WTC11 (cell line): ENCODE measurements at regions not wholly inside any gene's neighbourhood (a gene's known extent, or its start where the extent isn't known, plus 50 kb on each side); places are given as distances from the start of the nearest gene placed in this dataset.
"Not testable (repeated sequence)": the region's sequence is repeated elsewhere in the genome, so short reads cannot be mapped to it uniquely, and the experiment has no call there.

ENCODE experiments used
- ATAC-seq: fragments of 200-7000 bp; cut with Tn5 transposase; 2 replicates; pipeline ENCODE4 v1.10.0; 2021; ENCODE audit warnings: mild to moderate bottlenecking, moderate library complexity
- CTCF ChIA-PET: fragments of 300-600 bp; sonication (Branson Sonifier 250); formaldehyde crosslinking; loops from one replicate; lab custom pipeline; 2021; ENCODE audit warnings: antibody characterized with exemption; lab: Charles Lee
- POLR2A ChIA-PET: fragments of 350-600 bp; sonication (Branson Sonifier 250); formaldehyde crosslinking; loops from one replicate; lab custom pipeline; 2021; ENCODE audit warnings: antibody characterized with exemption; lab: Charles Lee
- DNase-seq: peaks from one replicate; pipeline ENCODE4 v3.0.0; 2021; ENCODE audit warnings: low spot score
- H3K27ac Mint-ChIP-seq: 2 replicates; pipeline ENCODE4 v1.8.0; 2021; ENCODE audit warnings: mixed read lengths
- H3K27me3 Mint-ChIP-seq: 2 replicates; pipeline ENCODE4 v1.8.0; 2021; ENCODE audit warnings: low read depth, mild to moderate bottlenecking, moderate library complexity, mixed read lengths
- H3K36me3 Mint-ChIP-seq: 2 replicates; pipeline ENCODE4 v1.8.0; 2021; ENCODE audit warnings: mixed read lengths
- H3K4me1 Mint-ChIP-seq: 2 replicates; pipeline ENCODE4 v1.8.0; 2022; ENCODE audit warnings: mixed read lengths
- H3K4me3 Mint-ChIP-seq: 2 replicates; pipeline ENCODE4 v1.8.0; 2021; ENCODE audit warnings: mild to moderate bottlenecking, moderate library complexity, mixed read lengths
- H3K9me3 Mint-ChIP-seq: 2 replicates; pipeline ENCODE4 v1.8.0; 2021; ENCODE audit warnings: mixed read lengths
- CREB1 ChIP-seq: sonication (generic); formaldehyde crosslinking; IDR thresholded peaks from 2 replicates; pipeline ENCODE4 v1.8.0; 2023; ENCODE audit warnings: mild to moderate bottlenecking, missing genetic modification reagents
- CREM ChIP-seq: sonication (generic); formaldehyde crosslinking; IDR thresholded peaks from 2 replicates; pipeline ENCODE4 v1.8.1; 2022; ENCODE audit warnings: mild to moderate bottlenecking, missing genetic modification reagents, moderate library complexity
- ETV6 ChIP-seq: sonication (generic); formaldehyde crosslinking; IDR thresholded peaks from 2 replicates; pipeline ENCODE4 v1.8.1; 2022; ENCODE audit warnings: mild to moderate bottlenecking, missing genetic modification reagents
- GRHL2 ChIP-seq: fragments of 250-450 bp; sonication (Bioruptor Pico); IDR thresholded peaks from 2 replicates; pipeline ENCODE4 v1.8.0; 2022; ENCODE audit warnings: mild to moderate bottlenecking, moderate library complexity; ENCODE audit not compliant: insufficient replicate concordance, severe bottlenecking
- IRF1 ChIP-seq: sonication (generic); formaldehyde crosslinking; IDR thresholded peaks from 2 replicates; pipeline ENCODE4 v1.8.0; 2023; ENCODE audit warnings: missing genetic modification reagents
- KAT7 ChIP-seq: sonication (generic); formaldehyde crosslinking; IDR thresholded peaks from 2 replicates; pipeline ENCODE4 v1.8.1; 2023; ENCODE audit warnings: missing genetic modification reagents, mild to moderate bottlenecking, borderline replicate concordance
- MLX ChIP-seq: sonication (generic); formaldehyde crosslinking; IDR thresholded peaks from 2 replicates; pipeline ENCODE4 v1.8.1; 2023; ENCODE audit warnings: mild to moderate bottlenecking, missing genetic modification reagents, moderate library complexity
- NFATC4 ChIP-seq: fragments of 250-450 bp; sonication (Bioruptor Pico); IDR thresholded peaks from 2 replicates; pipeline ENCODE4 v1.9.0; 2021; ENCODE audit warnings: mild to moderate bottlenecking
- NR1H2 ChIP-seq: sonication (generic); formaldehyde crosslinking; IDR thresholded peaks from 2 replicates; pipeline ENCODE4 v1.9.0; 2021; ENCODE audit warnings: mild to moderate bottlenecking, moderate library complexity, missing genetic modification reagents
- NR2C2 ChIP-seq: sonication (generic); formaldehyde crosslinking; IDR thresholded peaks from 2 replicates; pipeline ENCODE4 v1.8.0; 2022; ENCODE audit warnings: mild to moderate bottlenecking, missing genetic modification reagents
- NR3C1 ChIP-seq: sonication (generic); formaldehyde crosslinking; conservative IDR thresholded peaks from 2 replicates; pipeline ENCODE4 v1.8.1; 2023; ENCODE audit warnings: low read depth, mild to moderate bottlenecking, missing genetic modification reagents
- OVOL2 ChIP-seq: fragments of 250-450 bp; sonication (Bioruptor Pico); IDR thresholded peaks from 2 replicates; pipeline ENCODE4 v1.9.0; 2021; ENCODE audit warnings: mild to moderate bottlenecking, borderline replicate concordance
- PRRX2 ChIP-seq: fragments of 250-450 bp; sonication (Bioruptor Pico); IDR thresholded peaks from 2 replicates; pipeline ENCODE4 v1.8.0; 2021; ENCODE audit warnings: mild to moderate bottlenecking
- RELA ChIP-seq: sonication (generic); formaldehyde crosslinking; IDR thresholded peaks from 2 replicates; pipeline ENCODE4 v1.8.1; 2022; ENCODE audit warnings: missing genetic modification reagents, mild to moderate bottlenecking, borderline replicate concordance
- SMAD3 ChIP-seq: sonication (generic); formaldehyde crosslinking; IDR thresholded peaks from 2 replicates; pipeline ENCODE4 v1.8.0; 2022; ENCODE audit warnings: missing genetic modification reagents, mild to moderate bottlenecking, borderline replicate concordance
- TEAD1 ChIP-seq: sonication (generic); formaldehyde crosslinking; IDR thresholded peaks from 2 replicates; pipeline ENCODE4 v1.8.0; 2022; ENCODE audit warnings: mild to moderate bottlenecking, missing genetic modification reagents
- TP53 ChIP-seq: sonication (generic); formaldehyde crosslinking; IDR thresholded peaks from 2 replicates; pipeline ENCODE4 v1.8.1; 2023; ENCODE audit warnings: mild to moderate bottlenecking, missing genetic modification reagents
- ZNF121 ChIP-seq: sonication (generic); formaldehyde crosslinking; IDR thresholded peaks from 2 replicates; pipeline ENCODE4 v1.8.0; 2023; ENCODE audit warnings: missing genetic modification reagents
- ZNF232 ChIP-seq: sonication (generic); formaldehyde crosslinking; IDR thresholded peaks from 2 replicates; pipeline ENCODE4 v1.8.0; 2022; ENCODE audit warnings: mild to moderate bottlenecking, missing genetic modification reagents
- ZNF317 ChIP-seq: sonication (generic); formaldehyde crosslinking; IDR thresholded peaks from 2 replicates; pipeline ENCODE4 v1.8.1; 2023; ENCODE audit warnings: low read depth, mild to moderate bottlenecking, moderate library complexity, missing genetic modification reagents, borderline replicate concordance
- ZNF512 ChIP-seq: sonication (generic); formaldehyde crosslinking; IDR thresholded peaks from 2 replicates; pipeline ENCODE4 v1.8.1; 2022; ENCODE audit warnings: missing genetic modification reagents, borderline replicate concordance
- TF ChIP-seq, protein P1 (sequence below): sonication (generic); formaldehyde crosslinking; IDR thresholded peaks from 2 replicates; pipeline ENCODE4 v1.8.1; 2022; ENCODE audit warnings: low read depth, missing genetic modification reagents, borderline replicate concordance
- TF ChIP-seq, protein P2 (sequence below): sonication (generic); formaldehyde crosslinking; IDR thresholded peaks from 2 replicates; pipeline ENCODE4 v1.8.0; 2022; ENCODE audit warnings: mild to moderate bottlenecking, missing genetic modification reagents

- TF ChIP-seq, protein P1, sequence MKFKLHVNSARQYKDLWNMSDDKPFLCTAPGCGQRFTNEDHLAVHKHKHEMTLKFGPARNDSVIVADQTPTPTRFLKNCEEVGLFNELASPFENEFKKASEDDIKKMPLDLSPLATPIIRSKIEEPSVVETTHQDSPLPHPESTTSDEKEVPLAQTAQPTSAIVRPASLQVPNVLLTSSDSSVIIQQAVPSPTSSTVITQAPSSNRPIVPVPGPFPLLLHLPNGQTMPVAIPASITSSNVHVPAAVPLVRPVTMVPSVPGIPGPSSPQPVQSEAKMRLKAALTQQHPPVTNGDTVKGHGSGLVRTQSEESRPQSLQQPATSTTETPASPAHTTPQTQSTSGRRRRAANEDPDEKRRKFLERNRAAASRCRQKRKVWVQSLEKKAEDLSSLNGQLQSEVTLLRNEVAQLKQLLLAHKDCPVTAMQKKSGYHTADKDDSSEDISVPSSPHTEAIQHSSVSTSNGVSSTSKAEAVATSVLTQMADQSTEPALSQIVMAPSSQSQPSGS (CRISPR knock-in tag), result no peak
- no peak for TF ChIP-seq NR3C1
- no peak for TF ChIP-seq IRF1
- TF ChIP-seq TP53, result no peak
- no peak for TF ChIP-seq ZNF317
- no peak for TF ChIP-seq NR2C2 (CRISPR knock-in tag)
These were observed 87.5 kb upstream of the CDH9 start (continued) for GRCh38 chr5:27125856-27126255.

DNA sequence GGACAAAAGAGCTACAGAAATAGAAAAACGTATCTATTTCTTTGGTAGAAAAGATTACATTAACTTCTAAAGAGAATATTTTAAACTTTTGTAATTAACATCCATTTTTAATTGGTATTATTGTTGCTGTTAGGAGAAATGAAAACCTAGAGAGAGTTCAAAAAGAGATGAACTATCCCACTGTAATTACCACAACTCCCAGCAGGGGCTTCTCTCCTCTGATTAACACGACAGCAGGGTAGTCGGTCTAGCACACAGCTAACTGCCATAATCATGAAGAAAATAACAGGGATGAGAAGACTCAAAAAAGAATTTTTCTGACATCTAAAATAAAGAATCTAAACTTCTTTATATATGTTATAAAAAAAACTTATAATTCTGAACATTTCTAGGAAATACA lies 86.2 kb upstream of the CDH9 start:
- ChIA-PET POLR2A (interaction anchor here (0.5 kb wide), 1 partner anchor 1623 kb away, joined by 3 read pairs; no protein-coding TSS in a partner anchor), CTCF (no interaction called here)
- ATAC-seq (peak; percentile 87), DNase-seq (no peak)
- H3K27me3 Mint-ChIP-seq, result no peaks in the 10 kb centered on the region
- H3K9me3 Mint-ChIP-seq, result peaks cover 11% of the 10 kb centered on the region
- no peak overlapping the region for H3K27ac Mint-ChIP-seq
- TF ChIP-seq ETV6 (no peak), PRRX2 (no peak), GRHL2 (CRISPR knock-in tag) (no peak), ZNF121 (CRISPR knock-in tag) (no peak), CREM (CRISPR knock-in tag) (no peak), KAT7 (CRISPR knock-in tag) (no peak), SMAD3 (CRISPR knock-in tag) (no peak), RELA (CRISPR knock-in tag) (no peak)
- H3K4me3 Mint-ChIP-seq, result no peak overlapping the region
- H3K36me3 Mint-ChIP-seq, result peaks cover 4% of the 10 kb centered on the region; the same call in 1 of the 2 replicates
- no peaks in the 10 kb centered on the region for H3K4me1 Mint-ChIP-seq

- H3K4me3 Mint-ChIP-seq, H3K27me3 Mint-ChIP-seq, H3K4me1 Mint-ChIP-seq, CTCF ChIA-PET, DNase-seq, ATAC-seq, H3K36me3 Mint-ChIP-seq, POLR2A ChIA-PET, H3K27ac Mint-ChIP-seq: not testable (repeated sequence)
- H3K9me3 Mint-ChIP-seq, result peaks cover 27% of the 10 kb centered on the region
These were observed 81.4 kb upstream of the CDH9 start for GRCh38 chr5:27119736-27120321.

DNA sequence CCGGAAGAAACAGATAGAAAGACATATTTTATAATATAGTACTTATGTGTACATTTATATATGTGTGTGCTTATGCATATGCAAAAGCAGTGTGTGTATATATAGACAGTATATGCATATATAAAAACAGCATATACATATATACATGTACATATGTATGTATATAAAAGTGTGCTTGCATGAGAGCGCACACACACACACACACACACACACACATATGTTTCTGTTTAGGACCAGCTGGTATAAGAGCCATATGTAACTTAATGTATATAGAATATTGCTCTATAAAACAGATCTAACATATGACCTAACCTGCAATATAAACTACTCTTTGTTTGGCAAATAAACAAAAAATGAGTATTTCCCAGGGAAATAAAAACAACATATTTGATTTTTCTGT lies 65.1 kb upstream of the CDH9 start:
- no peak overlapping the region for H3K4me3 Mint-ChIP-seq
- H3K4me1 Mint-ChIP-seq, result peaks cover 3% of the 10 kb centered on the region
- H3K9me3 Mint-ChIP-seq, result peaks cover 11% of the 10 kb centered on the region
- TF ChIP-seq ZNF232 (CRISPR knock-in tag), result no peak
- TF ChIP-seq, protein P2, sequence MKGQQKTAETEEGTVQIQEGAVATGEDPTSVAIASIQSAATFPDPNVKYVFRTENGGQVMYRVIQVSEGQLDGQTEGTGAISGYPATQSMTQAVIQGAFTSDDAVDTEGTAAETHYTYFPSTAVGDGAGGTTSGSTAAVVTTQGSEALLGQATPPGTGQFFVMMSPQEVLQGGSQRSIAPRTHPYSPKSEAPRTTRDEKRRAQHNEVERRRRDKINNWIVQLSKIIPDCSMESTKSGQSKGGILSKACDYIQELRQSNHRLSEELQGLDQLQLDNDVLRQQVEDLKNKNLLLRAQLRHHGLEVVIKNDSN, result no peak
- TF ChIP-seq OVOL2, result no peak
- no peak for TF ChIP-seq ZNF512 (CRISPR knock-in tag)
- no peak for TF ChIP-seq CREB1 (CRISPR knock-in tag)
- no peak for TF ChIP-seq NR1H2 (CRISPR knock-in tag)
- TF ChIP-seq MLX, result no peak
- TF ChIP-seq NFATC4 (CRISPR knock-in tag), result no peak
- TF ChIP-seq TEAD1 (CRISPR knock-in tag), result no peak
- H3K27me3 Mint-ChIP-seq, result no peaks in the 10 kb centered on the region
- ATAC-seq, result no peak
- H3K36me3 Mint-ChIP-seq, result peaks cover 9% of the 10 kb centered on the region; the same call in 1 of the 2 replicates
- CTCF ChIA-PET, result no interaction called here
- no peak for DNase-seq
- POLR2A ChIA-PET, result no interaction called here
- no peak overlapping the region for H3K27ac Mint-ChIP-seq

- DNase-seq, H3K27me3 Mint-ChIP-seq, POLR2A ChIA-PET, ATAC-seq, H3K4me3 Mint-ChIP-seq, H3K36me3 Mint-ChIP-seq, H3K27ac Mint-ChIP-seq: not testable (repeated sequence)
- CTCF ChIA-PET, result interaction anchor here (0.9 kb wide), 1 partner anchor 12 kb away, joined by 3 read pairs; no protein-coding TSS in a partner anchor
- H3K4me1 Mint-ChIP-seq, result peaks cover 15% of the 10 kb centered on the region
- peaks cover 11% of the 10 kb centered on the region for H3K9me3 Mint-ChIP-seq
These were observed 57.4 kb upstream of the CDH9 start for GRCh38 chr5:27095761-27096160.
